NCI-H2196 (cell line): ENCODE measurements at regions not wholly inside any gene's neighbourhood (a gene's known extent, or its start where the extent isn't known, plus 50 kb on each side); places are given as distances from the start of the nearest gene placed in this dataset.

ENCODE experiments used
- DNase-seq: peaks from one replicate; lab custom pipeline; 2025; ENCODE audit not compliant: unreplicated experiment; lab: John Stamatoyannopoulos, UW

DNA sequence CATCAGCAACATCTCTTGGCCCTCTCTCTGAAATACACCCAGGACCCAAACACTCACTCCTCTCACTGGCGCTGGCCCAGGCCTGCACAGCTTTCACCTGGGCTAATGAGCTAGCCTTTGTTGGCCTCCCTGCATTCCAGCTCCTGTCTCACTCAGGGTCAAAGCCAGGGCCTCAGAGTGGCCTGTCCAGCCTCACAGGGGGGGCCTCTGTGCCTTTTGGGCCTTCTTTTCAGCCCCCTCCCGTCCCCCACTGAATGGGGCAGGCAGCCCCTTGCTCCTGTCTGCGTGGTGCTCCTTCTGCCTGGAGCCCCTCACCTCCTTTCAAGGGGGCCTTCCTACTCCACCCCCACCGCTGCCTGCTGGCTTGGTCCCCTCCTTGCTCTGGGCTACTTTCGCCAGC lies 59.0 kb upstream of the PRR23E start:
- DNase-seq = no peak

DNA sequence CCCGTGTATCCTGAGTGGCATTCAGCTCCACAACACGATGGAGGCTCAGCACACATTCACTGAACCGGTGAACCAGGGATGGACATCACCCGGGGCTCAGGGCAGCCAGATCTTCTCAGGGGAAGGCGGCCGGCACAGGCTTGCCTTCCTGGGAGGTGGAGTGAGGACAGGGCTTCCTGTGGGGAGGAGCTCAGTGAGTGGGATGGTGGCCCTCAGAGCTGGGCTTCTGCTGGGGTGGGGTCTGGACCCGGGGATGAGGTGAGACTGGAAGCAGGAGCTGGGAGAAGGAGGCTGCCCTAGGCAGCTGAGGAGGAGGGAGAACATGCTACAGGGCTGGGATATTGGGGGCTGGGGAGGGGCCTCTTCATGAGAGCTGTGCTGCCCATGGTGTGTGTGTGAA lies 58.5 kb upstream of the PRR23E start:
- DNase-seq = no peak

DNA sequence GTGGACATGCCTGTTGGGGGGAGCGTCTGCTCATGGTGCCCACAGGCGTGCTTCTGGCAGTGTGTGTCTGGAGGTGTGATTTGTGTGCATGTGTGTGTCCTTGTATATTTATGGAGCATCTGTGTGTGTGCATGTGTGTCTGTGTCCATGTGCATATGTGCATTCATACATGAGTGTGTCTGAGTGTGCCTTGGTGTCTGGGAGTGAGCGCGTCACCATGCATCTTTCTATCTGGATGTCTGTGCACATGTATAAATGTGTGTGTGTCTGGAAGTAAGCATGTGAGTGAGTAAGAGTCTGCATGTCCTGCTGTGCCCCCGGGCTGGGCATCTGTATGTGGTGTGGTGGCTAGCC lies 58.1 kb upstream of the PRR23E start:
- DNase-seq = no peak

DNA sequence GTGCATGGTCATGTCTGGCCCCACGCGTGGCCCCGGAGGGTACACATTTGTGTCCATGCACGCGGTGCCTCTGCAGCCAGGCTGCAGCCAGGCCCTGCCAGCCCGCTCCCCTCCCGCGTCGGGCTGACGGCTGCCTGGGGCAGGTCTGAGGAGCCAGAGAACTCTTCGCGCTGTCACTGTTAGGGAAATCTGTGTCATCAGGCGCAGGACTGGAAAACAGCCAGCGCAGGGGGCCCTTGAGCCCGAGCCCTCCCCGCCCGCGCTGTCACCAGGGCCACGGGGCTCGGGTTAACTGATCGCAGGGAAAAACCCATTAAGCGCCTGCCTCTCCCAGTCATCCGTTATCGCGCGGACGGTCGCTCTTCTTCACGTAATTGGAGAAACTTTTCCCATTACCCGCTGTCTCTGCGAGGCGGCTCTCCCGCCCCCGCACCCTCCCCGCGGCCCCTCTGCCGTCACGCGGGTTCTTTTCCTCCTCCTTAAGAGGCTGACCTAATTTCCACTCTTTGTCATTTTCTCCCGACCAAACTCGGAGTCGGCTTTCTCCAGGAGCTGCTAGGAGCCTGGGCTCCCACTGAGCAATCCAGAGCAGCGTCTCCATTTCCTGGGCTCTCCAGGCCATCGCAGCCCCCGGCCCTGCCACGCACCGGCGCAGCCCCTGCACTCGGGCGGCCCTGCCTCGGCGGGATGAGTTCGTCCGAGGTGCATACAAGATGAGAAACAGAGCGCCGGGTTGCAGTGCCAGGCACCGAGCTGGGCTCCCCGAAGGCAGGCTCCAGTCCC lies 57.5 kb upstream of the PRR23E start:
- no peak for DNase-seq

DNA sequence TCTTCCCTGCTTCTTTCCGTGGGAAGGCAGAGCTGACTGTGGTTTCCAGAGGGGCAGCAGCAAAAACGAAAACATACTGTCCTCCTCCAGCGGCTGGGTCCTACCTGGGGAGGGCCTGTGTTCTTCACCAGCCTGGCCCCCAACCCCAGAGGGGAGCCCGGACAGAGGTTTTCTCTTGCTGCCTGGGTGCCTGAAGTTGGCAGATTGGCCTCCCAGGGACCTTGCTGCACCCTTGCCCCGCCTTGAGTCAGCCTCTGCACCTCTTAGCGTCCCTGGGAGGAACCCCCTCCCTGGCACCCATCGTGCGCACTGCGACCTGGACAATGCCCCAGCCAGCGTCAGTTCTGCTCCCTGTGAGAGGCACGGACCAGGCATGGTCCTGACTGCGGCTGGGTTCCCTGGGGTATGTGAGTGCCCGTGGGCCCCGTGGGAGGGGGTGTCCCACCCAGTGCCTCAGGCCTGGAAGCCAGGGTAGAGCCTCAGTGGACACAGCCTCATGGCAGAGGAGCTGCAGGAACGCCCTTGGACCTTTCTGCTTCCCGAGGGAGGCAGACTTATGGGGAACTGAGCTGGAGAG lies 56.8 kb upstream of the PRR23E start:
- DNase-seq = no peak

DNA sequence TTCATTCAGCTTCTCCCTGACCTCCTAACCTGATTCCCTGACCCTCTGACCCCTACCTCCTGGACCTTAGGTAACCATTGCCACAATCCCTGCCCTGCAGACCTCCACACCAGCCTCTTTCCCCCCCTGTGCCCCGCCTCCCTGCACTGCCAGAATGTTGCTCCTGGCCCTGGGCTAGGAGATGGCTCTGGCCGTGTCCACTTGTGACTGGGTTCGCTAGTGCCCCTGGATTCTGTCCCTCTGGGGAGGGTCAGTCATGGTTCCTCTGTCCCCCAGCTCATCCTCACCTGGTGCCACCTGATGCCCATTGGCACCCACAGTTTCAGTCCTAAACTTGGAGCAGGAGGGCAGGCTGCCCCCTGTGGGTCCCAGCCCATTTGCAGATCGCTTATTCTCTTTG lies 56.2 kb upstream of the PRR23E start:
- no peak for DNase-seq

DNA sequence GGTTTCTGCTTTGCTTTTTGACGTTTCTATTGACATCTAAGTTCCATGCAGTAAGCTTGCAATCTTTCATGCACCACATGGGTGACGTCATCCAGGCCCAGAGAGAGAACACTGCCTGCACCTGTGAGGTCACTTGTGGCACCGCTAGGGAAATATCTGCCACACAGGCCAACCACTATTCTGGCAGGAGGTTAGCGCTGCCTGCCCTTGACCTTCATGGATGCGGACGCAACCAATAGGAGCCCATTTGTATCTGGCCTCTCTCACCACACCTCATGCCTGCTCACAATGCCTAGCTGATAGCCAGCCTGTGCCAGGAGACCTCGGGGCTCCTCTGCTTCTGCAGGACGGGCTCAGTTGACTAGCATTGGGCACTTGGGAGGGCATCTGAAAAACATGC lies 55.8 kb upstream of the PRR23E start:
- DNase-seq = peak; percentile 20

DNA sequence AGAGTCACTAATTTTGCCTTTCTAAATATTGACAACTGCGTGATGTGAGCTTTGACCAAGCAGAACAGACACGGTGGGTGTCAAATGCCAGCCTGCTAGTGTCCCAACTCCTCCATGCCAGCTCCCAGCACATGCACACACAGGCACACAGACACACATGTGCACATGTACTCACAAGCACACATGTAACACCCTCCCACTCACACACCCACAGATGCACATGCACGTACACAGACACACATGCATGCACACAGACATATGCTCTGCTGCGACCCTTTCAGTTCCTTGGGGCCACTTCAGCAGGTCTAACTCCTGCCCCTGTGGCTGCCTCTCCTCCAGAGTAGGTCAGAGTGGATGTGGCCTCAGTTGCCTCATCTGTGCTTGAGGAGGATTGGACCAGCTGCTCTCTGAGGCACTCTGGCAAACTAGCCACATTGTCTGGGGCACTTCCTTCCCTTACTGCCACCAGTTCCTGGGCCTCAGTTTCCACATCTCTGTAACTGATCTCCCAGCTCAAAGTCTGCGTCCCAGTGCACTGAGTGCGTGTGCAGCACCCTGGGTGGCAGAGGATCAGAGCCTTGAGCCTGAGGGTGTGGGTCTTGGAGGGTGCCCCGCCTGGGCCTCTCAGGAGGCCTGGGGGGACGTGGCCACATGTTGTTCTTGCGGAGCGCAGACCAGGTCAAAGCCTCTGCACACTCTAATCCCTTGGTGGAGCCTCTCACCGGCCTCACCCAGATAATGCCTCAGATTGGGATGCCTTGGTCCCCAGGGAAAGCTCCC lies 55.0 kb upstream of the PRR23E start:
- DNase-seq = no peak

DNA sequence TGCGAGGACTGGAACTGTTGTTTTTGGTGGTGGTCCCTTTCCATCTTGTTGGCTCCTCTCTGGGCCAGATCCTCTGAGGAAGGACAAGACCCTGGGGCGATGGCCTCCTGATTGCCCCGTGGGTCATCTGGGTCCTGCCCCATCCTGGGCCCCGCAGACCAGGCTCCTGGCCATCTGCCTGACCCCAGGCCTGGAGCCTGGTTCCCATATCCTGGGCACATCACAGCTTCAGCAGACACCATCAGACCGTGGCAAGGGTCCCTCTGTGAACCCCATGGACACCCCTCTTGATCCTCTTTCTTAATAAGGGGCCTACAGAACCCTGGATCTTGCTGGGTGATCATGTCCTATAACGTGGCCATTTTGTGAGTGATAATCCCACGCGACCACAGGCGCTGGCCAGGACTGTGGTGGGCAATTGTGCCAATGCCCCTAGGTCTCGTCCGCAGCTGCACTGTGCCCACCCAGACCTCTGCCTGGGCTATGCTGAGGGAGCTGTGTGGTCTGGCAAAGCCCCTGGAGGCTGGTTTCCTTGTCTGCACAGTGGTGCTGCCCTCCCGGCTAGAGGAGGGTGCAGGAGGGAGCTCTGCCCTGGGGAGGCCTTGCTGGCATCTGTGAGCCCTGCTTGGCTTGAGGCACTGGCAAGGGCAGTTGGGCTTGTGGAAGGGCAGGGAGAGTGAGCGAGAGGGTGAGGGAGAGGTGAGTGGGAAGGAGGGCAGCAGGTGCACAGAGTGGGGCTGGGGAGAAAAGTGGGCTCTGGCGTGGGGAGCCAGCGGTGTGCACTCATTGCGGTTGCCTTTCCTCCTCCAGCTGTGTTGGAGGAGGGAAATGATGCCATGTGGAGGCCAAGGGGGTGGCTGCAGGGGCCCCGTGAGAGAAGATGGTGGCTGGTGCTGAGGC lies 53.1 kb upstream of the PRR23E start:
- DNase-seq = no peak

DNA sequence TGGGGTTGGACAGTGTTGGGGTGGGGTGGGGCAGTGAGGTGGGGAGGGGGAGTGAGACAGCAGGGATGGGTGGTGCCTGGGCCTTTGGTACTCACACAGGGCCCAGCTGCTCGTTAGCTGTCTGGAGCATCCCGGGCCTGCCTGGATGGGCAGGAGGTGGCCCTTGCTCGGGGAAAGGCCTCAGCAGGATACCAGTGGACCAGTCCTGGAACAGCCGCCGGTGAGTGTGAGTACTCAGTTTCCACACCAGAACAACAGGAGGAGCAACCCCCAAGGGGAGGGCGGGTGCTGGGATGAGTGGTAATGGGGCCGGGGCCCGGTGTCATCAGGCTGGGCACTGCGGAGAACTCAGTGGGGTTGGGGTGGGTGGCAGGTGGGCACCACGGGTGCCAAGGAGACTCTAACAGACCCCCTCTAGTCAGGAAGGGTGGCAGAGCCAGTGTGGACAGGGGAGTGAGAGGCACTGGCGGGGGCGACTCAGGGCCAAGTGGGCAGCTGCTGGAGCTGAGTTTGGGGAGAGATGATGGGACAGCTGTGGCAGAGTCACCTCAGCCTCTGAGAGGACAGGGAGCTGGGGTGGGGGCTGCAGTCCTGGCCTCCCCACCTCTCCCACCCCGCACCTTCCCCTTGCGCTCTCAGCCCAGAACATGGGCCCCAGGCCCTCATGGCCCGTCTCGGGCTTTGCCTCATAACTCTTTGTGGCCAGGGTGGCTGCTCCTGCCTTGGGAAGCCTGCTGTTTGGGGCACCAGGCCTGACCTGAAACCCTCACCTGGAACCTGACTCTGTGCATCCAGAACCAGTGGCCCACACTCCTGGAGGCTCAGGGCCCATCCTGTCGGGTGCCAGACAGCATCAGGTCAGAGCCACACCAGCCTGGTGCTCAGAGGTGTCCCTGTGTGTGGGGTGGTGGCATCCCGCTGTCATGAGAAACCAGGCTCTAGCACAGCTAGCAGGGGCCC lies 52.1 kb upstream of the PRR23E start:
- DNase-seq = no peak

DNA sequence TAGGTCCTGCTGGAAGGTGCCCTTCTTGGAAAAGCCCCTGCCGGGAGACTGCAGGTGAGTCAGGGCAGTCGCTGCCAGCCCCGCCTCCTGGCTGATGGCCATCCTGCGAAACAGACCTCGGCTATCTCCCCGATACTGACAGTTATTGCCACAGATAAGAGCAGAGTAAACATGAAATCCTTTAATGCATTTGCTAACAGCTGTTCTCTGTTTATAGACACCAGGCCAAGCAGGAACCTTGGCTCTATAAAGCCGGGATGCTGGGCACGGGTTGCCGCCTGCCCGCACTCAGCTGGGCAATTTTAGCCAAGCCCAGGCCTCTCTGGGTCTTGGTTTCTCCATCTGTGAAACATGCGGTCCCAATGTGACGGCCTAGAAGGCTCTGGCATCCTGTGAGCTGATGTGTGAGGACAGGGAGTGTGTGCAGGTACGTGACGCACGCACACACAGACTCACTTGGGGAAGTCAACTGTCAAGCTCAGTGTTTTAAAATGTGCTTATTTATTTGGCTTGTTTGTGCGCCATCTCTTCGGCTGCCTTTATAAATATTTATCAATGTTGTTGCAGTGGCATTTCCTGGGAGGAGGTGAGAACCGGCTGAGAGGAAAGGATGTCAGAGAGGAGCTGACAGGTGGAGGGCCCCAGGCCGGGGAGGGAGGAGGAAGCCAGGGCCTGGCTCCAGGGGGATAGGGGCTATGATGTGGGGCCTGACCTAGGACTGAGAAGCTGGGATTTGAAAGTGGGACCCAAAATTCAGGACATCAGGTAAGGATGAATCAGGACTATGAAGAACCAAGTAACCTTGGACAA lies 50.8 kb upstream of the PRR23E start:
- peak; percentile 97 for DNase-seq
